UCSD-AML1 (cell line): ENCODE measurements at regions not wholly inside any gene's neighbourhood (a gene's known extent, or its start where the extent isn't known, plus 50 kb on each side); places are given as distances from the start of the nearest gene placed in this dataset.
"Not testable (repeated sequence)": the region's sequence is repeated elsewhere in the genome, so short reads cannot be mapped to it uniquely, and the experiment has no call there.

Source experiments
- DNase-seq: peaks from one replicate; lab custom pipeline; 2025; ENCODE audit not compliant: unreplicated experiment; lab: John Stamatoyannopoulos, UW

GRCh38 chrX:20718592-20719380, 452.1 kb upstream of the RPS6KA3 start:
- DNase-seq, result no peak

GRCh38 chrX:20715176-20715575, 448.5 kb upstream of the RPS6KA3 start:
- no peak for DNase-seq

GRCh38 chrX:20712811-20713210, 446.1 kb upstream of the RPS6KA3 start:
- no peak for DNase-seq

- no peak for DNase-seq
Measured at GRCh38 chrX:20711366-20711765, 444.7 kb upstream of the RPS6KA3 start.

- DNase-seq, result no peak
Measured at GRCh38 chrX:20693078-20693477, 426.4 kb upstream of the RPS6KA3 start.

GRCh38 chrX:20686256-20686655, 419.5 kb upstream of the RPS6KA3 start:
- no peak for DNase-seq

GRCh38 chrX:20685652-20686051, 418.9 kb upstream of the RPS6KA3 start:
- DNase-seq, result no peak

- DNase-seq, result no peak
Measured at GRCh38 chrX:20681683-20682082, 415.0 kb upstream of the RPS6KA3 start.

GRCh38 chrX:20680998-20681397, 414.3 kb upstream of the RPS6KA3 start:
- DNase-seq, result no peak

GRCh38 chrX:20672476-20672875, 405.8 kb upstream of the RPS6KA3 start:
- no peak for DNase-seq

- DNase-seq, result not testable (repeated sequence)
Measured at GRCh38 chrX:20671746-20672145, 405.0 kb upstream of the RPS6KA3 start.

GRCh38 chrX:20670611-20671010, 403.9 kb upstream of the RPS6KA3 start:
- no peak for DNase-seq

GRCh38 chrX:20668550-20668949, 401.8 kb upstream of the RPS6KA3 start:
- DNase-seq, result no peak

- DNase-seq, result no peak
Measured at GRCh38 chrX:20666331-20666730, 399.6 kb upstream of the RPS6KA3 start.

- DNase-seq, result no peak
Measured at GRCh38 chrX:20665481-20665880, 398.8 kb upstream of the RPS6KA3 start.

- DNase-seq, result no peak
Measured at GRCh38 chrX:20664774-20665173, 398.1 kb upstream of the RPS6KA3 start.

- no peak for DNase-seq
Measured at GRCh38 chrX:20664131-20664530, 397.4 kb upstream of the RPS6KA3 start.

- DNase-seq, result no peak
Measured at GRCh38 chrX:20663336-20663735, 396.6 kb upstream of the RPS6KA3 start.

- no peak for DNase-seq
Measured at GRCh38 chrX:20656721-20657120, 390.0 kb upstream of the RPS6KA3 start.

- DNase-seq, result no peak
Measured at GRCh38 chrX:20654596-20655106, 387.9 kb upstream of the RPS6KA3 start.

- no peak for DNase-seq
Measured at GRCh38 chrX:20653070-20653469, 386.4 kb upstream of the RPS6KA3 start.

GRCh38 chrX:20641954-20642353, 375.2 kb upstream of the RPS6KA3 start:
- DNase-seq, result no peak

GRCh38 chrX:20639115-20639514, 372.4 kb upstream of the RPS6KA3 start:
- no peak for DNase-seq
